HepG2 (cell line): ENCODE measurements at regions not wholly inside any gene's neighbourhood (a gene's known extent, or its start where the extent isn't known, plus 50 kb on each side); places are given as distances from the start of the nearest gene placed in this dataset.
A peak's percentile ranks its signal among the peaks of the same experiment; 100 is the strongest.

ENCODE experiments used
- ATAC-seq: fragments of 200-7000 bp; cut with Tn5 transposase; 3 replicates; pipeline ENCODE4 v1.9.1; 2020; ENCODE audit warnings: mild to moderate bottlenecking, moderate library complexity
- BruUV-seq: library from RNA; stranded (reverse); fragments of 400-500 nt; replicated peaks from 2 replicates; lab custom pipeline; 2021; lab: Mats Ljungman, UMichigan
- CTCF ChIA-PET: fragments of 300-600 bp; formaldehyde crosslinking; extraction: SDS; loops from one replicate; lab custom pipeline; 2021; ENCODE audit warnings: low total read pairs, inconsistent platforms, low intra/inter-chr PET ratio; lab: Yijun Ruan, JAX
- POLR2A ChIA-PET: fragments of 350-600 bp; sonication (Branson Sonifier 250); formaldehyde crosslinking; loops from one replicate; lab custom pipeline; 2020; ENCODE audit warnings: antibody characterized with exemption, inconsistent platforms; lab: Yijun Ruan, JAX
- DNase-seq: peaks from one replicate; pipeline ENCODE4 v3.0.0-alpha.2; 2015; ENCODE audit warnings: low spot score
- FAIRE-seq: peaks from 3 replicates; lab custom pipeline; 2011; peaks lifted over from hg19 to GRCh38; lab: Jason Lieb, UNC
- H2AFZ ChIP-seq: one replicate; pipeline ENCODE4 v1.6.1; 2011; ENCODE audit warnings: low read length, inconsistent platforms
- H3K27ac ChIP-seq: fragments of 300-600 bp; 3 replicates; pipeline ENCODE4 v1.8.0; 2011; ENCODE audit warnings: mixed run types, mild to moderate bottlenecking, mixed read lengths, low read length, inconsistent platforms; ENCODE audit not compliant: insufficient read depth; ENCODE audit errors: extremely low read length
- H3K27me3 ChIP-seq, 2 experiments: fragments of 200-600 bp in 1 of 2; 2 replicates in 1 of 2; 3 replicates in 1 of 2; pipeline versions ENCODE4 v1.6.0 to v1.8.0; 2011; ENCODE audit warnings: low read length in 2 of 2, mild to moderate bottlenecking in 2 of 2, moderate library complexity in 2 of 2, inconsistent platforms in 1 of 2; ENCODE audit not compliant: insufficient read depth in 2 of 2, control insufficient read depth in 1 of 2
- H3K36me3 ChIP-seq, 2 experiments: fragments of 200-600 bp in 1 of 2; replicated peaks in 1 of 2; 2 replicates in 1 of 2; 3 replicates in 1 of 2; pipeline versions ENCODE4 v1.5.1 to v1.8.0; 2011; ENCODE audit warnings: low read length in 2 of 2, inconsistent platforms in 1 of 2; ENCODE audit not compliant: insufficient read depth in 2 of 2, control insufficient read depth in 1 of 2
- H3K4me1 ChIP-seq: 2 replicates; pipeline ENCODE4 v1.5.1; 2012; ENCODE audit warnings: low read length, inconsistent platforms; ENCODE audit not compliant: insufficient read depth
- H3K4me2 ChIP-seq: 2 replicates; pipeline ENCODE4 v1.6.0; 2011; ENCODE audit warnings: low read depth, low read length, inconsistent platforms
- H3K4me3 ChIP-seq, 3 experiments: fragments of 200-600 bp in 1 of 3; sonication (generic), shearing (Covaris generic) in 1 of 3; replicated peaks in 1 of 3; 2 replicates each; pipeline ENCODE4 v1.5.1; 2011 to 2016; ENCODE audit warnings: low read length in 3 of 3, inconsistent platforms in 2 of 3, low read depth in 2 of 3, mild to moderate bottlenecking in 2 of 3, control low read depth in 1 of 3, mixed read lengths in 1 of 3; ENCODE audit not compliant: insufficient read depth in 1 of 3
- H3K79me2 ChIP-seq: one replicate; pipeline ENCODE4 v1.6.1; 2011; ENCODE audit warnings: low read length, inconsistent platforms; ENCODE audit not compliant: insufficient read depth
- H3K9ac ChIP-seq: 2 replicates; pipeline ENCODE4 v1.6.0; 2011; ENCODE audit warnings: mild to moderate bottlenecking, low read depth, low read length, inconsistent platforms; ENCODE audit not compliant: insufficient read depth
- H3K9me3 ChIP-seq: 2 replicates; pipeline ENCODE4 v1.5.1; 2012; ENCODE audit warnings: mild to moderate bottlenecking, low read length
- H4K20me1 ChIP-seq: 2 replicates; pipeline ENCODE4 v1.6.0; 2011; ENCODE audit warnings: inconsistent platforms, mild to moderate bottlenecking, low read length, moderate library complexity; ENCODE audit not compliant: insufficient read depth
- ARNT2 ChIP-seq: sonication (generic); formaldehyde crosslinking; IDR thresholded peaks from 2 replicates; pipeline ENCODE4 v1.8.0; 2022; ENCODE audit warnings: mild to moderate bottlenecking, low read depth, missing genetic modification reagents, moderate library complexity
- ATRX ChIP-seq: sonication (generic); formaldehyde crosslinking; IDR thresholded peaks from 2 replicates; pipeline ENCODE4 v1.4.0; 2020; ENCODE audit warnings: missing genetic modification reagents, borderline replicate concordance
- ELF4 ChIP-seq: sonication (generic); formaldehyde crosslinking; IDR thresholded peaks from 2 replicates; pipeline ENCODE4 v1.5.0; 2020; ENCODE audit warnings: missing genetic modification reagents, mild to moderate bottlenecking, moderate library complexity, borderline replicate concordance
- FLYWCH1 ChIP-seq: sonication (generic); formaldehyde crosslinking; IDR thresholded peaks from 2 replicates; pipeline ENCODE4 v1.8.1; 2023; ENCODE audit warnings: mild to moderate bottlenecking, missing genetic modification reagents
- GTF2F1 ChIP-seq: fragments of 150-350 bp; IDR thresholded peaks from 2 replicates; pipeline ENCODE4 v1.6.1; 2014; ENCODE audit warnings: low read length
- MYNN ChIP-seq: sonication (generic); formaldehyde crosslinking; IDR thresholded peaks from 2 replicates; pipeline ENCODE4 v1.4.0; 2020; ENCODE audit warnings: mild to moderate bottlenecking, low read depth, missing genetic modification reagents
- NFATC3 ChIP-seq: sonication (generic); formaldehyde crosslinking; IDR thresholded peaks from 2 replicates; pipeline ENCODE4 v1.5.1; 2020; ENCODE audit warnings: mild to moderate bottlenecking, missing genetic modification reagents
- NFKB2 ChIP-seq: sonication (generic); formaldehyde crosslinking; IDR thresholded peaks from 2 replicates; pipeline ENCODE4 v1.4.0; 2020; ENCODE audit warnings: missing genetic modification reagents, borderline replicate concordance
- NFYC ChIP-seq: IDR thresholded peaks from 2 replicates; pipeline ENCODE4 v1.6.1; 2016; ENCODE audit warnings: missing genetic modification reagents, missing compliant biosample characterization
- REXO4 ChIP-seq: sonication (generic); formaldehyde crosslinking; IDR thresholded peaks from 2 replicates; pipeline ENCODE4 v1.8.0; 2022; ENCODE audit warnings: missing genetic modification reagents, mild to moderate bottlenecking, borderline replicate concordance
- ZBTB20 ChIP-seq: sonication (generic); formaldehyde crosslinking; IDR thresholded peaks from 2 replicates; pipeline ENCODE4 v1.8.1; 2023; ENCODE audit warnings: missing genetic modification reagents, low read depth, mild to moderate bottlenecking, borderline replicate concordance
- ZFP36L1 ChIP-seq: sonication (generic); formaldehyde crosslinking; IDR thresholded peaks from 2 replicates; pipeline ENCODE4 v1.8.0; 2022; ENCODE audit warnings: mild to moderate bottlenecking, missing genetic modification reagents, moderate library complexity
- ZFX ChIP-seq: sonication (generic); formaldehyde crosslinking; IDR thresholded peaks from 2 replicates; pipeline ENCODE4 v1.4.0; 2020; ENCODE audit warnings: mild to moderate bottlenecking, low read depth, missing genetic modification reagents, moderate library complexity
- ZNF446 ChIP-seq: sonication (generic); formaldehyde crosslinking; IDR thresholded peaks from 2 replicates; pipeline ENCODE4 v1.5.0; 2020; ENCODE audit warnings: mild to moderate bottlenecking, missing genetic modification reagents
- ZNF724P ChIP-seq: sonication (generic); formaldehyde crosslinking; IDR thresholded peaks from 2 replicates; pipeline ENCODE4 v1.8.0; 2022; ENCODE audit warnings: missing genetic modification reagents, borderline replicate concordance
- WGBS: methylation state at CpG from one replicate; pipeline ENCODE4 v1.1.6; 2017; ENCODE audit warnings: low lambda C conversion rate; 5-methylcytosine and 5-hydroxymethylcytosine counted together
- in situ Hi-C: cut with HindIII; loops from 2 replicates; pipeline ENCODE4 v1.10.0; 2017; ENCODE audit warnings: low pct_unique_long_range_greater_than_20kb; ENCODE audit not compliant: extremely low pct_ligation_motif_present
- intact Hi-C: fragments of 100-400 bp; cut with micrococcal nuclease; formaldehyde crosslinking; loops from one replicate; pipeline ENCODE4 v1.10.0; 2022; ENCODE audit not compliant: unreplicated experiment
- TF ChIP-seq, protein P1 (sequence below): sonication (generic); formaldehyde crosslinking; IDR thresholded peaks from 2 replicates; pipeline ENCODE4 v1.4.0; 2020; ENCODE audit warnings: missing genetic modification reagents, borderline replicate concordance
- TF ChIP-seq, protein P2 (sequence below): sonication (generic); formaldehyde crosslinking; IDR thresholded peaks from 2 replicates; pipeline ENCODE4 v1.5.0; 2020; ENCODE audit warnings: missing genetic modification reagents
- TF ChIP-seq, protein P3 (sequence below): IDR thresholded peaks from 2 replicates; pipeline ENCODE4 v1.6.1; 2016; ENCODE audit warnings: control low read depth

DNA sequence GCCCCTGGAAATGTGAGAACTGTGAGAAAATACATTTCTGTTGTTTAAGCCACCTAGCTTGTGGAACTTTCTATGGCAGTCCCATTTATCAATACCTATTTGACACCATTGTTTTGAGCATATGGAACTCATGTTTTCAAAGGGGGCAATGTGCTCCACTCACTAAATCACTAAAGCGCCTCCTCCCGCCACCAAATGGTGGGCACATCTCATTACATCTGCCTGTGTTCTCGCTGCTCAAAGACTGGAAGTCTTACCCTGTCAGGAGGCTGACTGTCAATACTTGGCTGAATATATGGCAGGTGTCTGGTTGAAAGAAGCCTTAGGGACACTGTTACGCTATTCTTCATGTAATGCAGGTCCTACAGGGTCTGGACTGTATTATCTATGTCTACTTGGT, 767.7 kb downstream of the TSN start:
- FAIRE-seq, result no peak
- H3K4me3 ChIP-seq, result no peak overlapping the region
- in situ Hi-C loops, result no loop called here

DNA sequence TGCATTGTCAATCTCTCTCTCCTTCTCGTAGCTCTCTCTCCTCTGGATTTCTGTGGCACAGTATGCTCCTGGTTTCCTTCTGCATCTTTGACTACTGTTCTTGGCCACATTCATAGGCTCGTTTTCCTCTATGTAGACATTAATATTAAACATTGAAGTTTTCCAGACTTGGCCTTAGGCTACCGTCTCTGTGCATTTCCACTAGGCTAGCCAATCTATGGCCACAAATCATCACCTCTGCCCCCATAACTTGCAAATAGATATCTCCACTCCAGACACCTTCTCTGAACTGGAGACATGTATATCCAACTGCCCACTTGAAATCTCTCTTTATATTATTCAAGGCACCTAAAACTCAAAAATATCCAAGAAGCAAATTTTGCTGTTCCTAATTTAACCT, 768.5 kb downstream of the TSN start:
- Histone ChIP-seq H3K9ac (no peak overlapping the region), H3K36me3 (no peaks in the 10 kb centered on the region), H3K4me1 (no peaks in the 10 kb centered on the region), H3K4me2 (no peak overlapping the region), H4K20me1 (no peaks in the 10 kb centered on the region), H3K27me3 (no peaks in the 10 kb centered on the region), H3K27ac (no peak overlapping the region), H3K79me2 (no peaks in the 10 kb centered on the region), H2AFZ (no peak overlapping the region), H3K9me3 (peaks cover 13% of the 10 kb centered on the region; the same call in 1 of the 2 replicates), H3K4me3 (no peak overlapping the region)
- TF ChIP-seq, protein P1, sequence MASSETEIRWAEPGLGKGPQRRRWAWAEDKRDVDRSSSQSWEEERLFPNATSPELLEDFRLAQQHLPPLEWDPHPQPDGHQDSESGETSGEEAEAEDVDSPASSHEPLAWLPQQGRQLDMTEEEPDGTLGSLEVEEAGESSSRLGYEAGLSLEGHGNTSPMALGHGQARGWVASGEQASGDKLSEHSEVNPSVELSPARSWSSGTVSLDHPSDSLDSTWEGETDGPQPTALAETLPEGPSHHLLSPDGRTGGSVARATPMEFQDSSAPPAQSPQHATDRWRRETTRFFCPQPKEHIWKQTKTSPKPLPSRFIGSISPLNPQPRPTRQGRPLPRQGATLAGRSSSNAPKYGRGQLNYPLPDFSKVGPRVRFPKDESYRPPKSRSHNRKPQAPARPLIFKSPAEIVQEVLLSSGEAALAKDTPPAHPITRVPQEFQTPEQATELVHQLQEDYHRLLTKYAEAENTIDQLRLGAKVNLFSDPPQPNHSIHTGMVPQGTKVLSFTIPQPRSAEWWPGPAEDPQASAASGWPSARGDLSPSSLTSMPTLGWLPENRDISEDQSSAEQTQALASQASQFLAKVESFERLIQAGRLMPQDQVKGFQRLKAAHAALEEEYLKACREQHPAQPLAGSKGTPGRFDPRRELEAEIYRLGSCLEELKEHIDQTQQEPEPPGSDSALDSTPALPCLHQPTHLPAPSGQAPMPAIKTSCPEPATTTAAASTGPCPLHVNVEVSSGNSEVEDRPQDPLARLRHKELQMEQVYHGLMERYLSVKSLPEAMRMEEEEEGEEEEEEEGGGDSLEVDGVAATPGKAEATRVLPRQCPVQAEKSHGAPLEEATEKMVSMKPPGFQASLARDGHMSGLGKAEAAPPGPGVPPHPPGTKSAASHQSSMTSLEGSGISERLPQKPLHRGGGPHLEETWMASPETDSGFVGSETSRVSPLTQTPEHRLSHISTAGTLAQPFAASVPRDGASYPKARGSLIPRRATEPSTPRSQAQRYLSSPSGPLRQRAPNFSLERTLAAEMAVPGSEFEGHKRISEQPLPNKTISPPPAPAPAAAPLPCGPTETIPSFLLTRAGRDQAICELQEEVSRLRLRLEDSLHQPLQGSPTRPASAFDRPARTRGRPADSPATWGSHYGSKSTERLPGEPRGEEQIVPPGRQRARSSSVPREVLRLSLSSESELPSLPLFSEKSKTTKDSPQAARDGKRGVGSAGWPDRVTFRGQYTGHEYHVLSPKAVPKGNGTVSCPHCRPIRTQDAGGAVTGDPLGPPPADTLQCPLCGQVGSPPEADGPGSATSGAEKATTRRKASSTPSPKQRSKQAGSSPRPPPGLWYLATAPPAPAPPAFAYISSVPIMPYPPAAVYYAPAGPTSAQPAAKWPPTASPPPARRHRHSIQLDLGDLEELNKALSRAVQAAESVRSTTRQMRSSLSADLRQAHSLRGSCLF, result no peak
- TF ChIP-seq, protein P2, sequence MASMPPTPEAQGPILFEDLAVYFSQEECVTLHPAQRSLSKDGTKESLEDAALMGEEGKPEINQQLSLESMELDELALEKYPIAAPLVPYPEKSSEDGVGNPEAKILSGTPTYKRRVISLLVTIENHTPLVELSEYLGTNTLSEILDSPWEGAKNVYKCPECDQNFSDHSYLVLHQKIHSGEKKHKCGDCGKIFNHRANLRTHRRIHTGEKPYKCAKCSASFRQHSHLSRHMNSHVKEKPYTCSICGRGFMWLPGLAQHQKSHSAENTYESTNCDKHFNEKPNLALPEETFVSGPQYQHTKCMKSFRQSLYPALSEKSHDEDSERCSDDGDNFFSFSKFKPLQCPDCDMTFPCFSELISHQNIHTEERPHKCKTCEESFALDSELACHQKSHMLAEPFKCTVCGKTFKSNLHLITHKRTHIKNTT, result no peak
- CTCF ChIA-PET, result no interaction called here
- in situ Hi-C loops (no loop called here), intact Hi-C loops (loop anchor here (5.0 kb wide), 1 partner anchor 547 kb away; no protein-coding TSS in a partner anchor)
- FAIRE-seq (no peak), DNase-seq (no peak), ATAC-seq (no peak)
- no TSS peak for BruUV-seq
- 3% methylated on average over 3 of the region's 3 CpGs for WGBS
- POLR2A ChIA-PET, result no interaction called here

More for the DNA sequence above, 767.7 kb downstream of the TSN start:
- WGBS, result 0% methylated on average over 4 of the region's 4 CpGs
- CTCF ChIA-PET, result no interaction called here
- no peak for DNase-seq
- H3K36me3 ChIP-seq, result no peaks in the 10 kb centered on the region
- no peak overlapping the region for H3K4me2 ChIP-seq
- TF ChIP-seq NFKB2 (CRISPR knock-in tag), result no peak
- no peak for TF ChIP-seq NFATC3 (CRISPR knock-in tag)
- TF ChIP-seq ELF4 (CRISPR knock-in tag), result no peak
- TF ChIP-seq ATRX (CRISPR knock-in tag), result no peak
- TF ChIP-seq NFYC (CRISPR knock-in tag), result no peak
- TF ChIP-seq ZFX (CRISPR knock-in tag), result no peak
- TF ChIP-seq REXO4 (CRISPR knock-in tag), result no peak
- TF ChIP-seq, protein P3, sequence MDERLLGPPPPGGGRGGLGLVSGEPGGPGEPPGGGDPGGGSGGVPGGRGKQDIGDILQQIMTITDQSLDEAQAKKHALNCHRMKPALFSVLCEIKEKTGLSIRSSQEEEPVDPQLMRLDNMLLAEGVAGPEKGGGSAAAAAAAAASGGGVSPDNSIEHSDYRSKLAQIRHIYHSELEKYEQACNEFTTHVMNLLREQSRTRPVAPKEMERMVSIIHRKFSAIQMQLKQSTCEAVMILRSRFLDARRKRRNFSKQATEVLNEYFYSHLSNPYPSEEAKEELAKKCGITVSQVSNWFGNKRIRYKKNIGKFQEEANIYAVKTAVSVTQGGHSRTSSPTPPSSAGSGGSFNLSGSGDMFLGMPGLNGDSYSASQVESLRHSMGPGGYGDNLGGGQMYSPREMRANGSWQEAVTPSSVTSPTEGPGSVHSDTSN (CRISPR knock-in tag), result no peak
- TF ChIP-seq FLYWCH1 (CRISPR knock-in tag), result no peak
- no peak for TF ChIP-seq ZFP36L1 (CRISPR knock-in tag)
- TF ChIP-seq ARNT2 (CRISPR knock-in tag), result no peak
- TF ChIP-seq GTF2F1, result no peak
- no peak for TF ChIP-seq ZNF724P (CRISPR knock-in tag)
- no peak for TF ChIP-seq MYNN (CRISPR knock-in tag)
- TF ChIP-seq ZBTB20 (CRISPR knock-in tag), result no peak
- TF ChIP-seq ZNF446, result no peak
- ATAC-seq, result peak; percentile 34; the same call in 1 of the 3 replicates
- H3K27me3 ChIP-seq, result no peaks in the 10 kb centered on the region
- no peaks in the 10 kb centered on the region for H3K79me2 ChIP-seq
- H3K9ac ChIP-seq, result no peak overlapping the region
- H3K9me3 ChIP-seq, result peaks cover 18% of the 10 kb centered on the region; the same call in 1 of the 2 replicates
- BruUV-seq, result no TSS peak
- H3K27ac ChIP-seq, result no peak overlapping the region
- no peaks in the 10 kb centered on the region for H4K20me1 ChIP-seq
- H2AFZ ChIP-seq, result no peak overlapping the region
- intact Hi-C loops, result loop anchor here (5.0 kb wide), 1 partner anchor 546 kb away; no protein-coding TSS in a partner anchor
- POLR2A ChIA-PET, result no interaction called here
- no peaks in the 10 kb centered on the region for H3K4me1 ChIP-seq
